ENCODE measurements at regions not wholly inside any gene's neighbourhood (a gene's known extent, or its start where the extent isn't known, plus 50 kb on each side); places are given as distances from the start of the nearest gene placed in this dataset.
"Not testable (repeated sequence)": the region's sequence is repeated elsewhere in the genome, so short reads cannot be mapped to it uniquely, and the experiment has no call there.

DNA sequence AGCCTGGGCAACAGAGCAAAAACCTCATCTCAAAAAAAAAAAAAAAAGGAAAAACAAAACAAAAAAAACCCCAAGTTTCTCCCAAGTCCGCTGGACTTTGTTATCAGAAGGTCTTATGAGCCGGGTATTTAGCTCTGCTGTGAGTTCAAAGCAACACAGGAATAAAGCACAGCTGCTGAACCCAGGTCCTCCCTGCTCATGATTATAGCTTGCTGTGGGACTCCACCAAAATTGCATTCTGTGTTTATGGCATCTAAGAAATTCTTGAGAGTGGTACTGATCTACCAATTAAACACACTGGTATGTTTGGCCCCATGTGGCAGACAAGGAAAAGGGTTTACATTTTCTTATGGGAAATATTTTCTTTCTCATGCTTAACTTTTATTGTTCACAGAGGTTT lies 93.6 kb upstream of the NEDD9 start:
- DNase-seq (ENCODE audit: low read depth in 2 of 2) = no peak

DNA sequence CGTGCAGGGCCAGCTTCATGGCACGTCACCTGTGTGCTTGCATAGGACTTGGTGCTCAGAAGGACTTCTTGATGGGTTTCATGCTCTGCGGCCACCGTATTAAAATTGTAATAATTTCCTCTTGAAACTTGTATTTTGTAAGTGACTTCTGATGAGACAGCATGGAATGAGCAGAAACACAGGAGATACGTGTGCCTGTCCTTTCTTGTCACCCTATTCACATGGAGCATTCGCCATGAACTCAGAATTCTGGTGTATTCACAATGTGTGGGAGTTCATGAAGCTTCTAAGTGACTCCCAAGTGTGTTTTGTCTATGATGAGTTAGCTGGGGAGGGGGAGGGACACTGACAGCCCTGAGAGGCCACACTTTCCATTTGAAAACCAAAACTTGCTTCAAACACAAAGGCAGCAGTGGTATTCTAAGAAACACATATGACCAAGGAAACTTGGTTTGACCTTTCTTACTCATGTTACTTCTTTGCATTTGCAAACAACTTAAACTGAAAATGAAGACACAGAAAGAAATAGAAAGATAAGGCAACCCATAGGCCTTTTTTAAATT lies 92.1 kb upstream of the NEDD9 start:
- DNase-seq (ENCODE audit: low read depth in 2 of 2) = peak; percentile 43 to 49

- DNase-seq (ENCODE audit: low read depth in 2 of 2) = no peak
Observed at GRCh38 chr6:11323666-11324452, 91.4 kb upstream of the NEDD9 start.

GRCh38 chr6:11322252-11322885 lies 89.9 kb upstream of the NEDD9 start:
- DNase-seq (ENCODE audit: low read depth in 2 of 2) = no peak

DNA sequence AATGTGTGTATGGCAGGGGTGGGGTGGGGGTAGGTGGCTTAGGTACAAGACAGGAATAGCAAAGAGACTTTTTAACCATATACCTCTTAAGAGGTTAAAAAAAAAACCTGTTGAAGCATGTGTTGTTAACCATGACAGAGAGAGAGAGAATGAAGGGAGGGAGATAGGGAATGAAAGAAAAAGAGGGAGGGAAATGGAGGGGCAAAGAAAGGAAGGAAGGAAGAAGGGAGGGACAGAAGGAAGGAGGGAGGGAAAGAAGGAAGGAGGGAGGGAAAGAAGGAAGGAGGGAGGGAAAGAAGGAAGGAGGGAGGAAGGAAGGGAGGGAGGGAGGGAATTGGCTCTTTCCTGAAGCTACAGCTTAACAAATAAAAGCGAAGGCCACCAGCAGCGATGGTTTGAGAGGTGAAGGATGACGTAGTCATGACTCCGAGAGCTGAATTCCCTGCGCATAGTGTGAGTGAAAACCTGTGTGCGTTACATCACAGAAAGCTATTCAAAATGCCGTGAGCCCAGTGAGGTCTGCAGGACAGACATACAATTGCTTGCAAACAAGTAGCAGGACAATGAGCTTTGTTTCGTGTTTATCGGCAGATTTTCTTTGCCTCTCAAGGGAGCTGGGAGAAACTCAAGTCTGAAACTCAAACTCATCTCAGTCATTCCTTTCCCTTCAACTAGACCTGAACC lies 88.6 kb upstream of the NEDD9 start:
- DNase-seq (ENCODE audit: low read depth in 2 of 2) = no peak

- DNase-seq (ENCODE audit: low read depth in 2 of 2) = no peak
Observed at GRCh38 chr6:11318835-11319813, 86.7 kb upstream of the NEDD9 start.

DNA sequence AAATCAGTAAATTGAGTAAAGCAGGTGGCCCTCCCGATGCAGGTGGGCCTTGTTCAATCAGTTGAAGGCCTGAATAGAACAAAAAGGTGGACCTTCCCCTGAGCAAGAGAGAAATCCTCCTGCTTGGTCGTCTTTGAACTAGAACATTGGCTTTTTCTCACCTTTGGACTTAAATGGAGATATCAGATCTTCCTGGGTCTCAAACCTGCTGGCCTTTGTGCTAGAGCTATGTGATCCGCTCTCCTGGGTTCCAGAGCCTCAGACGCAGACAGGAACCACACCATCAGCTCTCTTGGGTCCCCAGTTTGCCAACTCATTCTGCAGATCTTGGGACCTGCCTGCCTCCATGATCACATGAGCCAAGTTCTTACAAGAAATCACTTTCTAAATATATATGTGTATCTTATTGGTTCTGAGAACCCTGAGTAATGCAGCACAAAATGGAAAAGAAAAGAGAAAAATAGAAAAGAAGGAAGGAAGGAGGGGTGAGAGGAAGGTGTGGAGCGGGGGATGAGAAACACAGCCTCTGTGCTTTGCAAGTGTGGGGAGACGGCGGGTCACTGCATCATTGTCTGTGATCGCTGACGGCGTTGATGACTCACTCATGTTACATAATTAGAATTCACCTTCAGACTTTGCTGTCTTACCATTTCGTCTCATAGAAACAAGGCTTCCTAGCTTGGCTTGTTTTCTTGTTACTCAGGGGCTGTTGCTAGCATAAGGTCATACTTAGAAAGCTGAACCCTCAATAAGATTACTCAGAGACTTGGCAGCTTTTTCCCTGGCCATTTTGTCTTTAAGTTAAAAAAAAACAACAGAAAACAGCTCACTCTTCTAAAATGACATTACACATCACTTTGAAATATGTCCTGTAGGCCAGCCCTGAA lies 85.7 kb upstream of the NEDD9 start:
- peak; percentile 76 to 85 for DNase-seq (ENCODE audit: low read depth in 2 of 2)

DNA sequence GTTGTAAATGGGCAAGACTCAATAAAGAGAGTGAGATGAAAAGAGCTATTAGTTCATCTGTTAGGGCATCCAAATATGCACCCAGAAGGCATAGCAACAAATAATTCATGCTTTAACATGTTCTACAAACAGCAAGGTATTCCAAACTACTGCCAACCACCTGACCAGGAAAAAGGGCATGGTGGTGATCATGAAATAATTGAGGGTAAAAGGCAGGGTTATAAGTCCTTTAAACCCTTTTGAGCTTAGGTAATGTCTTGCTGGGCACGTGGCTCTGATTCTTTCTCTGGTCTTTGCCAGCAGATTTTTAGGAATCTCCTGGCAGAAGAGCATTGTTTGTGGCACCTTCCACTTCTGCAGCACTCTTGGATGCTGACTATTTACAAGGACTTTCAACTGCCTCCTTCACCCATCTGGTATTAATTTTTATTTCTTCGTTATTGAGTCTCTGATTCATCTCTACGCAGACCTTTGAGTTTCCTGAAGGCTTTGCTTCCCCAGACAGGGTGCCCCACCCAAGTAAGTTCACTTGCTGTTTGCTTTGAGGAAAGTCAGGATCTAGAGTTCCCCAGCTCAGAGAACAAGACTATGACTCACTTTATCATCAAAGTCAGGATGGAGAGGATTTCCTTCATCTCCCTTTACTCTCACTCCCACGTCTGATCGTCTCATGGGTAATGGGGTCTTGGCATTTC lies 83.4 kb upstream of the NEDD9 start:
- no peak for DNase-seq (ENCODE audit: low read depth in 2 of 2)

- no peak for DNase-seq (ENCODE audit: low read depth in 2 of 2)
Observed at GRCh38 chr6:11313207-11313606, 80.7 kb upstream of the NEDD9 start.

DNA sequence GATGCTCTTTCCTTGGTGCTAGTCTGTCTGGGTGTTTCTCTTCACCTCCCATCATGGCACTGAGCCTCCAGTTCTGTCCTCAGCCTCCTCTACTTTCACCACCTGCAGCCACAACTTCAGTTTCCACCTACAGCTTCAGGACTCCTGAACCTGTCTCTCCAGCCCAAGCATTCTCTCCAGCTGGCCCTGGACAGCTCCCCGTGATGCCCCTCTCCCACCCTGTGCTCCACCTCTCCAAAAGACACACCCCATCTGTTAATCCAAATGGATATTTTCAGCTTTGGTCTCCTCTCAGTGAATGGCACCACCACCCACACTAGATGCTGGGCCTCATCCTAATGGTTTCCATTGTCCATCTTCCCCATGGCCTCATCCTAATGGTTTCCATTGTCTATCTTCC lies 79.5 kb upstream of the NEDD9 start:
- DNase-seq (ENCODE audit: low read depth in 2 of 2) = no peak

GRCh38 chr6:11309947-11310665 lies 77.6 kb upstream of the NEDD9 start:
- DNase-seq (ENCODE audit: low read depth in 2 of 2) = no peak

- DNase-seq (ENCODE audit: low read depth in 2 of 2) = no peak
Observed at GRCh38 chr6:11307226-11307625, 74.8 kb upstream of the NEDD9 start.

DNA sequence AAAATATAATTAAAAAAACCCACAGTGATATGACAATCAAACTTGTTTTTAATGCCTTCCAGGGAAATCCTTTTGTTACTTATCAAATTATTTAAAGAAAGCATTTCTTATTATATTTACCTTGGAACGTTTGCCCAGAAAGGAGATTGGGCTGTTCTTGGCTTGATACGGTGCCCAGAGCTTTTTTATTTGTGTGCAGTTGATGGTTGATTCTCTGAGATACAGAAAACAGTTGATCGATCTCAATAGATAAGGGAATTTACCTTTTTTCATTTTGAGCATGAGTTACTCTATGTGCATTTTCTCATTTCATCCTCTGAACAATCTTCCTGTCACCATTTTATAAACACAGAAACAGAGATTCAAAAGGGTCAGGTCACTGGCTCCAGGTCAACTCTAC lies 72.5 kb upstream of the NEDD9 start:
- no peak for DNase-seq (ENCODE audit: low read depth in 2 of 2)

GRCh38 chr6:11299876-11300428 lies 67.5 kb upstream of the NEDD9 start:
- DNase-seq (ENCODE audit: low read depth in 2 of 2) = not testable (repeated sequence)

GRCh38 chr6:11299421-11299784 lies 66.9 kb upstream of the NEDD9 start:
- not testable (repeated sequence) for DNase-seq (ENCODE audit: low read depth in 2 of 2)

DNA sequence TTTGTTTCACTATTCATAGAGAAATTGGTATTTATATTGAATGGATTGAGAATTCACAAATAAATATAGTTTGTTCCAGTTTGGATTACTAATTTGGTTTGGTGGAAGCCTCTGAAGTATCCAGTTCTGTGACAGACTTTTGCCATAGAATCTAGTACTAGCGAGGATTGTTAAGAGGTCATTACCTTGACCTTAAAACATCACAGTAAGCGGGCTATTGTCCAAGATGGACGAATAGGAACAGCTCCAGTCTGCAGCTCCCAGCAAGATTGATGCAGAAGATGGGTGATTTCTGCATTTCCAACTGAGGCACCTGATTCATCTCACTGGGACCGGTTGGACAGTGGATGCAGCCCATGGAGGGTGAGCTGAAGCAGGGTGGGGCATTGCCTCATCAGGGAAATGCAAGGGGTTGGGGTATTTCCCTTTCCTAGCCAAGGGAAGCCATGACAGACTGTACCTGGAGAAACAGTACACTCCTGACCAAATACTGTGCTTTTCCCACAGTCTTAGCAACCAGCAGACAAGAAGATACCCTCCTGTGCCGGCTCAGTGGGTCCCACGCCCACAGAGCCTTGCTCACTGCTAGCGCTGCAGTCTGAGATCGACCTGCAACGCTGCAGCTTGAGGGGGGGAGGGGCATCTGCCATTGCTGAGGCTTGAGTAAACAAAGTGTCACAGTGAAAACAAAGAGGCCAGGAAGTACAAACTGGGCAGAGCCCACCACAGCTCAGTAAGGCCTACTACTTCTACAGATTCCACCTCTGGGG lies 66.4 kb upstream of the NEDD9 start:
- DNase-seq (ENCODE audit: low read depth in 2 of 2) = no peak

- no peak for DNase-seq (ENCODE audit: low read depth in 2 of 2)
Observed at GRCh38 chr6:11297376-11297729, 64.9 kb upstream of the NEDD9 start.

Measured in stimulated activated CD8-positive, alpha-beta memory T cell treated with anti-CD3 and anti-CD28 coated beads, Interleukin-7, amount 100 ng/mL, for 4 hours (primary cell).